ENCODE measurements at regions not wholly inside any gene's neighbourhood (a gene's known extent, or its start where the extent isn't known, plus 50 kb on each side); places are given as distances from the start of the nearest gene placed in this dataset.

DNA sequence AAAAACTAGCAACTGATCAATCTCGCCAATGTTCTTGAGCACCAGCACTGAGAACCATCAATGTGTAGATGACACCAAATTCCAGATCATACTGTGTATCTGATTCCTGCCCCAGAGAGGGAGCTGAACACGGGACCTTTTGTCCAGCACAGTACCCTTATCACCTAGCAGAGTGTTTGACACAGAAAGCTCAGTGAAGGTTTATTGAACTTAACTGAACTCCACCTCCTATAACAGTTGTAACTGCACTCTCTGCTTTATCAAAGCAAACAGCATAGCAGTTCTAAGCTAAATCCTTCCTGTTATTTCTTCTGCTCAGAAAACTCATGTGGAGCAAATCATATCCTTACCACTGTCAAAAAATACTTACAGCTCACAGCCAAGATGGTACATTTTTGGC, 183.4 kb upstream of the SLCO3A1 start:
- Mint-ChIP-seq H3K9me3 (peaks cover 9 to 13% of the 10 kb centered on the region in 2 donors), H3K36me3 (ENCODE audit: insufficient read depth) (no peaks in the 10 kb centered on the region), H3K27ac (no peak overlapping the region), H3K4me3 (no peak overlapping the region), H3K4me1 (ENCODE audit: low read depth in 2 of 2) (no peaks in the 10 kb centered on the region), H3K27me3 (peaks cover 31 to 42% of the 10 kb centered on the region in 2 donors)
- no peak for ATAC-seq (replicated peaks)
- no peak for DNase-seq

DNA sequence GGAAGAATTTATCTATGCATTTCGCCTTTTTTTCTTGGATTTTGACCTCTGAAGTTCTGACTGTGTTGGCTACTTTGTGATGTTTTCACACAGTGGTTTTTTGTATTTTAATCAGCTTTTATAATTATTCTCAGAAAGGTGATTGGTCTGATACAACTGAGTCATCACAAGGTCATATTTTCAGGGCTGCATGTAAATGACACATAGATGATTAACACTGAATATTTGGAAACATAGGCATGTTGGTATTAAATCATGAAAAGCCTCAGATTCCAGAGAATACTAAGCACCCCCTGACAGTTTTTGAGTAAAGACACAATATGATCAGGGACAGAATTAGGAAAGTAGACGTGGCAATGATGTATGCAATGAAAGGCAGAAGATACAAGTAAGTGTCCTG, 175.5 kb upstream of the SLCO3A1 start:
- H3K27ac Mint-ChIP-seq, result no peak overlapping the region
- no peak for ATAC-seq (replicated peaks)
- H3K9me3 Mint-ChIP-seq, result peaks cover 9 to 15% of the 10 kb centered on the region in 2 donors
- no peaks in the 10 kb centered on the region for H3K36me3 Mint-ChIP-seq (ENCODE audit: insufficient read depth)
- peaks cover 40 to 47% of the 10 kb centered on the region in 2 donors for H3K27me3 Mint-ChIP-seq
- H3K4me3 Mint-ChIP-seq, result no peak overlapping the region
- DNase-seq, result no peak
- no peaks in the 10 kb centered on the region for H3K4me1 Mint-ChIP-seq (ENCODE audit: low read depth in 2 of 2)

DNA sequence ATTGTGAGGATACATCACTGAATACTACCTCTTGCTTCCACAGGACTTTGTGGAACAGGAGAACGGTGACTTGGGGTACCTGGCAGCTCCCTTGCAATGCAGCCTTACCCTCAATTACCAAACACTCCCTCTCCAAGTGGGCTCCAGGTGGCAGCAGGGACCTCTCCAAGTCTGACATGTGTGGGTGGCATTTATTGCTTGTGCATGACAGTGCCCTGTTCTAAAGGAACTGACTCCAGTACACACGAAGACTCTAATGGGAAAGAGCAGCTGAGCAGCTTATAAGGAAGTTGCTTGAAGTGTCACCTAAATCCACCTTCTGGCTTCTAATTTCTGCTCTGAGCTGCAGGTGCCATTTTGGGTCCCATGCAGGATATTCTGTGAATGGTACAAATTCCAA, 174.1 kb upstream of the SLCO3A1 start:
- Mint-ChIP-seq H3K4me3 (no peak overlapping the region), H3K9me3 (peaks cover 6 to 8% of the 10 kb centered on the region in 2 donors), H3K27ac (no peak overlapping the region), H3K27me3 (peaks cover 42 to 48% of the 10 kb centered on the region in 2 donors), H3K36me3 (ENCODE audit: insufficient read depth) (peaks cover 2% of the 10 kb centered on the region), H3K4me1 (ENCODE audit: low read depth in 2 of 2) (no peaks in the 10 kb centered on the region)
- ATAC-seq (replicated peaks) (no peak), DNase-seq (no peak)

DNA sequence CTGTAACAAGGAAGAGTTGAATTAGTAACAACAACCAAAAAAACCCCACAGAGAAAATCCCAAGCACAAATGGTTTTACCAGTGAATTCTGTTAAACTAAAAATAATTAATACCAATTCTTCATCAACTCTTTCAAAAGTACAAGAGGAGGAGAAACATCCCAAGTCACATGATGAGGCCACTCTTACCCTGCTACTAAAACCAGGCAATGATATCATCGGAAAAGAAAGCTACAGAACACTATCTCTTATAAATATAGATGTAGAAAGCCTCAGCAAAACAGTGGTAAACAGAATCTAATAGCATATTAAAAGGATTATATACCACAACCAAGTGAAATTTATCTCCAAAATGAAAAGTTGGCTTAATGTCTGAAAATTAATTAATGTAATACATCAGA, 168.1 kb upstream of the SLCO3A1 start:
- H3K27ac Mint-ChIP-seq, result no peak overlapping the region
- ATAC-seq (replicated peaks), result no peak
- H3K4me3 Mint-ChIP-seq, result no peak overlapping the region
- no peaks in the 10 kb centered on the region for H3K9me3 Mint-ChIP-seq
- peaks cover 2% of the 10 kb centered on the region for H3K36me3 Mint-ChIP-seq (ENCODE audit: insufficient read depth)
- H3K27me3 Mint-ChIP-seq, result peaks cover 58 to 66% of the 10 kb centered on the region in 2 donors
- no peak for DNase-seq
- H3K4me1 Mint-ChIP-seq (ENCODE audit: low read depth in 2 of 2), result no peaks in the 10 kb centered on the region

DNA sequence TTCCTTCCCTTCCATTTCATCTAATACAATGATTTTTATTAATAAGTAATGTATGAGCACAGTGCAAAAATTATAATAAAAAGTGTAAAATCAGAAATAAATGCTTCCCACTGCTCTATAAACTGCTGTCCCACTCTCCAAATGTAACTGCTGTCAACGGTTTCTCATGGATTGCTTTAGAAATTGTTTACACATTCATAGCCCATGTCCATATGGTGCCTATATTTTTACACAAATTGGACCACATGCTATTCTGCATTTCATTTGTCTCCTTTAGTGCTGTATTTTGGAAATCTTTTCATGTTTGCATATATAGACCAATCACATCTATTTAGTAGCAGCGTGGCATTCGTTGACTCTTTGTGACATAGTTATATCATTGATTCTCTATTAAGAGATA, 164.7 kb upstream of the SLCO3A1 start:
- H3K4me3 Mint-ChIP-seq, result no peak overlapping the region
- H3K9me3 Mint-ChIP-seq, result no peaks in the 10 kb centered on the region
- DNase-seq, result no peak
- peaks cover 2% of the 10 kb centered on the region for H3K36me3 Mint-ChIP-seq (ENCODE audit: insufficient read depth)
- ATAC-seq (replicated peaks), result no peak
- H3K4me1 Mint-ChIP-seq (ENCODE audit: low read depth in 2 of 2), result no peaks in the 10 kb centered on the region
- peaks cover 41 to 44% of the 10 kb centered on the region in 2 donors for H3K27me3 Mint-ChIP-seq
- no peak overlapping the region for H3K27ac Mint-ChIP-seq

DNA sequence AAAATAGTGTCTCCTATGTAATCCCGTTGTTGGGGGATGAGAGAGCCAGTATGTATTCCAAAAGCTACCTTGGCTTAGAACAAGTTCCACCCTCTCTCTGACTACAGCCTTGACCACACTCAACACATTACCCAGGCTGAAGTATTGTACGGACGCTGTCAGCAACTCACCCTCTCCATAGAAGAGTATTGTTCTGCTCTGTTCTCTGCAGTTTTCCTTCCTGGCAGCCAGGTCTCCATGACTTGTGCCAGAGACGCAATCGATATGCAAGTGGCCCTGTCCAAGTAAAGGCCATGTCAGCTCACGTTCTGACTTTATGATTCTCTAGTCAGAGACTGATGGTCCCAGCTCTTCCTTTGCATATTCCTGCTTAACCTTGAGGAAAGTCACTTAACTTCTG, 164.1 kb upstream of the SLCO3A1 start:
- peaks cover 36 to 39% of the 10 kb centered on the region in 2 donors for H3K27me3 Mint-ChIP-seq
- H3K36me3 Mint-ChIP-seq (ENCODE audit: insufficient read depth), result no peaks in the 10 kb centered on the region
- no peak overlapping the region for H3K27ac Mint-ChIP-seq
- ATAC-seq (replicated peaks), result no peak
- H3K4me3 Mint-ChIP-seq, result no peak overlapping the region
- H3K4me1 Mint-ChIP-seq (ENCODE audit: low read depth in 2 of 2), result no peaks in the 10 kb centered on the region
- DNase-seq, result no peak
- no peaks in the 10 kb centered on the region for H3K9me3 Mint-ChIP-seq

DNA sequence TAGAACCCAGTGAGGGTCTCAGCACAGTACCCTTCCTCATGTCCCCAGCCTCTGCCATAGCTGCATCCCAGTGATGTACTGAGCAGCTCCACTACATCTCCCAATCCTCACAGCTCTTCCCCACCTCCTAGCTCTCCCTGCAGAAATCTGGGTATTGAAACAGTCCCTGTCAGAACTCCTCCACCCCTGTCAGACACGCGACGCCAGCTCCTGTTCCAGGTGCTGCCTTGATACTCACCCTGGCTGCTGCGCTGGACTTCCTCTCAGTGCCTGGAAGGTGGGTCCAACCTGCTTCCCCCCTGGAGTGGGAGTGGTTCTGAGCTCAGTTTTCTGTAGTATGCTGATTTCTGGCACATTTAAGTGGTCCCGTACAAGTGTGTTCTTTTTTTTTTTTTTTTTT, 160.9 kb upstream of the SLCO3A1 start:
- no peaks in the 10 kb centered on the region for H3K36me3 Mint-ChIP-seq (ENCODE audit: insufficient read depth)
- no peaks in the 10 kb centered on the region for H3K4me1 Mint-ChIP-seq (ENCODE audit: low read depth in 2 of 2)
- ATAC-seq (replicated peaks), result no peak
- no peak overlapping the region for H3K4me3 Mint-ChIP-seq
- peaks cover 28 to 29% of the 10 kb centered on the region in 2 donors for H3K27me3 Mint-ChIP-seq
- H3K9me3 Mint-ChIP-seq, result no peaks in the 10 kb centered on the region
- H3K27ac Mint-ChIP-seq, result no peak overlapping the region
- DNase-seq, result no peak

DNA sequence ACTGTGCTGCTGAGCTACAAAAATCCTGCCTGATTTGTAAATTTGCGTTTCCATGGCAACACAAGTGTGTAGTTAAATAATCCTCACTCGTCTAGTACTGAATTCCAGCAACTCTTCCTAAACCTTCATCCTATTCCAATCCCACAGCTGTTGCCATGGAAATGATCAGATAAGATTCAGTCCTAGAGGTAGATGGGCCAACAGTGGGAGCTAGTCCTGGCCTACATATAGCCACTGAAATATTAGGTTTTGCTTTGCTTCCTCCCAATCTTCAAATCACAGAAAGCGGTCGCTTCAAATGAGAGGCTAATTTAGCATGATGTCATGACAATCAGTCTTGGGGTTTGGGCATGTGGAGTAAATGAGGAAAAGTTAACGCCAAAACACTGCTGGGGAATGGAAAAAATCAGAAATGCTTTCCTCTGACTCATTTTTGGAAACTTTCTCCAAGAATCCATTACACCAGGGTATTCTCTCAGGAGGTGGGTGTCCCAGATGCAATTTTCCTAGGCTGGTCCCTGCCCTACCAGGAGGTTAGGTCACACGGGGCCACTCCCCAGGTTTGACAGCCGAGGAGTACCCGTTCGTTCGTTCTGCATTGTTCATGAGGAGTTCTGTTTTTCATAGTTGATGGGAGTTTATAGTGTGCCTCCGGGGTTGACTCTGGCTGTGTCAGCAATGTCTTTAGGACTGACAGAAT, 159.2 kb upstream of the SLCO3A1 start:
- DNase-seq, result no peak

DNA sequence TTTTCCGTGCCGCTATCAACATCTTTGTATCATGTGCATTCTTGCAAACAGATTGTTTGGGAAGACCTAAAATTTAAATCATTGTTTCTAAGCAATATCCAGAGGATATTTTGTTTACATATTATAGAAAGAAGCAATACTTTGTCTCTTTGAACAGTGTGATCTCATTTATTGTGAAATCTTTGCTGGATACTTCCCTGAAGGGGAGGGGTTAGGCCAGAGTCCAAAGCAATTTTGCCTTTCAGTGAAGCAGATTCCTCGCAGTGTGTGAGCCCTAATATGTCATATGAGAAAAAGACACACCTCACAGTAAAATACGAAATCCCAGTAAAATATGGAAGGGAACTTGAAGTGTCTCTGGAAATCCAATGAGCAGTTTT, 158.7 kb upstream of the SLCO3A1 start:
- ATAC-seq (replicated peaks) (no peak), DNase-seq (no peak)
- peaks cover 20 to 25% of the 10 kb centered on the region in 2 donors for H3K27me3 Mint-ChIP-seq
- H3K9me3 Mint-ChIP-seq, result no peaks in the 10 kb centered on the region
- no peaks in the 10 kb centered on the region for H3K4me1 Mint-ChIP-seq (ENCODE audit: low read depth in 2 of 2)
- no peaks in the 10 kb centered on the region for H3K36me3 Mint-ChIP-seq (ENCODE audit: insufficient read depth)
- no peak overlapping the region for H3K4me3 Mint-ChIP-seq
- no peak overlapping the region for H3K27ac Mint-ChIP-seq

More for the DNA sequence above, 159.2 kb upstream of the SLCO3A1 start:
- Mint-ChIP-seq H3K27ac (no peak overlapping the region), H3K4me3 (no peak overlapping the region), H3K27me3 (peaks cover 21 to 25% of the 10 kb centered on the region in 2 donors), H3K4me1 (ENCODE audit: low read depth in 2 of 2) (no peaks in the 10 kb centered on the region), H3K36me3 (ENCODE audit: insufficient read depth) (no peaks in the 10 kb centered on the region), H3K9me3 (no peaks in the 10 kb centered on the region)
- no peak for ATAC-seq (replicated peaks)

DNA sequence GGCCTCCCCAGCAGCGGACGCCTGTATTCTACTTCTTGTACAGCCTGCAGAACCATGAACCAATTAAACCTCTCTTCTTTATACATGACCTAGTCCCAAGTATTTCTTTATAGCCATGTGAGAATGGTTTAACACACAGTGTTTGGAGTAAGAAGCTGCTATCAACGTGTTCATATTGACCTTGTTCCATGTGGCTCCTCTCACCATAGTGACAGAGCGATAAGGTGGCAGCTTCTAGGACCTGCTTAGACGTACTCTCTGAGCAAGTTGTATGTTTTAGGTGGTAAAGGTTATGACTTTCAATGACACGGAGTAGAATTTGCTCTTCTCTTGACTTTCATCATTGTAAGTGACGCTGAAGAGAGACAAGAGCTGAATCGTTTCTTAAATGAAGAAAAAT, 157.7 kb upstream of the SLCO3A1 start:
- H3K9me3 Mint-ChIP-seq, result no peaks in the 10 kb centered on the region
- H3K4me1 Mint-ChIP-seq (ENCODE audit: low read depth in 2 of 2), result no peaks in the 10 kb centered on the region
- H3K27ac Mint-ChIP-seq, result no peak overlapping the region
- H3K27me3 Mint-ChIP-seq, result peaks cover 21 to 25% of the 10 kb centered on the region in 2 donors
- no peak overlapping the region for H3K4me3 Mint-ChIP-seq
- DNase-seq (no peak), ATAC-seq (replicated peaks) (no peak)
- H3K36me3 Mint-ChIP-seq (ENCODE audit: insufficient read depth), result no peaks in the 10 kb centered on the region

DNA sequence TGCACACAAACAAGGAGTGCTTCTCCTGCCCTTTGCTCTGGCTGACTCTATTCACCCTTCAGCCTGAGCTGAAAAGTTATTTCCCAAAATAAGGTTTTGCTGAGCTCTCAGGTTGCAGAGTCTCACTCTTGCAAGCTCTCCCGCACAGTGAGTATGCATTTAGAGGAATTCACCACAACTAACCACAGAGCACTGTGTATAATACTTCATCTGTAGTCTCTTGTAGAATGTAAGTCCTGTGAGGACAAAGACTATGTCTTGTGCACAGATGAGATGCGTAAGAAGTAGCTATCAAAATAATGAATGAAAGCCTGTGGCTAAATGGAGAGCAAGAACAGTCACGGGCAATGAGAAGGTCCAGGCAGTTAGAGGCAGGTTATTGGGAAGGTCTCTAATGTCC, 156.5 kb upstream of the SLCO3A1 start:
- H3K9me3 Mint-ChIP-seq, result no peaks in the 10 kb centered on the region

DNA sequence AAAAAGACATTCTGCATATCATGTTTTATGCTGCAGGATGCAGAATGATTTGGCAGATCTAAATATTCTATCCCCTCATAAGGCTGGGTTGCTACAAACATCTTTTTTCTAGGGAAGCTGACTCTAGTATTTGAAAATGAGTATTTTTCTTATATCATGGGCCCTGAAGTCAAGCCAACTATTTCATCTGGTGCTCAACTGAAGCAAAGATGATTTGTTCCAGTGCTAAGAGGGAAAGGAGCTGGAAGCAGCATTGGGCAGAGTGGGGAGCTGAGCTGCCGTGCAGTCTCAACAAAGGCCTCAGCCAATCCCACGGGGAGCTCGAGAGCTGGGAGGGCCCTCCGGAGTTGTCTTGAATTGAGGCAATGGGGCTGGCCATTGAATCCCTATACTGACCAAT, 155.3 kb upstream of the SLCO3A1 start:
- ATAC-seq (replicated peaks) (no peak), DNase-seq (no peak)
- Mint-ChIP-seq H3K4me3 (no peak overlapping the region), H3K36me3 (ENCODE audit: insufficient read depth) (no peaks in the 10 kb centered on the region), H3K4me1 (ENCODE audit: low read depth in 2 of 2) (no peaks in the 10 kb centered on the region), H3K9me3 (no peaks in the 10 kb centered on the region), H3K27ac (no peak overlapping the region), H3K27me3 (peaks cover 16 to 31% of the 10 kb centered on the region in 2 donors)

More for the DNA sequence above, 156.5 kb upstream of the SLCO3A1 start:
- DNase-seq, result no peak
- Mint-ChIP-seq H3K4me1 (ENCODE audit: low read depth in 2 of 2) (no peaks in the 10 kb centered on the region), H3K27ac (no peak overlapping the region), H3K27me3 (peaks cover 25 to 26% of the 10 kb centered on the region in 2 donors), H3K4me3 (no peak overlapping the region), H3K36me3 (ENCODE audit: insufficient read depth) (no peaks in the 10 kb centered on the region)
- no peak for ATAC-seq (replicated peaks)

DNA sequence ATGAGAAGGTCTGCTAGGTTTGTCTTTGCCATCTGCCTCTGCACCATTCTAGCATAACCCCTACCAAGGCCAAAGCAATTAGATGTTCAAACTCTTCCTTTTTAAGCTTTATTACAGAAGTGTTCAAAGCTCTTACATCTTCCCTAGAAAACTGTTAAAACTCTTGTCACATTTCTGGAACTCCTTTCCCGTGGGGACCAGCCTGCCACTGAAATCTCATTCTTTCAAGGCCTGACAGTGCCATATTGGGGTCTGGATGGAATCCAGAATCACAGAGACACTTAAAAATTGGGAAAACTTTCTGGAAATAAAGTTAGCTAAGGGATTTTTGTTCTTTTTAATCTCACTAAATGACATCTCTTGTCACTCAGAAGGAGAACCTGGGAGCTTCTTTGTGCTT, 153.8 kb upstream of the SLCO3A1 start:
- H3K9me3 Mint-ChIP-seq, result no peaks in the 10 kb centered on the region
- no peak for DNase-seq
- H3K27ac Mint-ChIP-seq, result no peak overlapping the region
- H3K36me3 Mint-ChIP-seq (ENCODE audit: insufficient read depth), result no peaks in the 10 kb centered on the region
- no peak for ATAC-seq (replicated peaks)
- peaks cover 16 to 31% of the 10 kb centered on the region in 2 donors for H3K27me3 Mint-ChIP-seq
- no peak overlapping the region for H3K4me3 Mint-ChIP-seq
- no peaks in the 10 kb centered on the region for H3K4me1 Mint-ChIP-seq (ENCODE audit: low read depth in 2 of 2)

DNA sequence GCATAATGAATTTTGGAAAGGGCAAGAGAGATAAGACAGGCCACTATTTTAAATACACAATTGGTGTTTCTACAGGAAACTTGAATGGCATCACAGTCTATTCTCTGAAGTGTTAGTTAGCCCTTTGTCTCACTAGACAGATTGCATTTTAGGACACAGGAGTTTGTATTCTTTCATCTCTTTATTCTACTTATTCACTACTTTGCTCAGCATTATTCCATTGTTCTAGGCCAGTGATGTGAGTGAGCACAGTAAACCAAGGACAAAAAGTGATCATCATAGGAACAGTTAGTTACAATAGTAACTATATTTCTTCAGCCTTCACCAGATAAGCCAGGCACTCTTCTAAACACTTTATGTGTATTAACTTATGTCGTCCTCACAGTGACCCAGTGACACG, 150.2 kb upstream of the SLCO3A1 start:
- peaks cover 9 to 11% of the 10 kb centered on the region in 2 donors for H3K4me1 Mint-ChIP-seq (ENCODE audit: low read depth in 2 of 2)
- no peak overlapping the region for H3K27ac Mint-ChIP-seq
- peaks cover 5% of the 10 kb centered on the region for H3K36me3 Mint-ChIP-seq (ENCODE audit: insufficient read depth)
- H3K9me3 Mint-ChIP-seq, result no peaks in the 10 kb centered on the region
- peaks cover 0 to 21% of the 10 kb centered on the region in 2 donors for H3K27me3 Mint-ChIP-seq
- DNase-seq (no peak), ATAC-seq (replicated peaks) (no peak)
- no peak overlapping the region for H3K4me3 Mint-ChIP-seq

Measured in effector memory CD8-positive, alpha-beta T cell (primary cell).